NCI-H69 (cell line): ENCODE measurements at regions not wholly inside any gene's neighbourhood (a gene's known extent, or its start where the extent isn't known, plus 50 kb on each side); places are given as distances from the start of the nearest gene placed in this dataset.
"Not testable (repeated sequence)": the region's sequence is repeated elsewhere in the genome, so short reads cannot be mapped to it uniquely, and the experiment has no call there.

Experiments
- DNase-seq: peaks from one replicate; lab custom pipeline; 2025; lab: John Stamatoyannopoulos, UW

DNA sequence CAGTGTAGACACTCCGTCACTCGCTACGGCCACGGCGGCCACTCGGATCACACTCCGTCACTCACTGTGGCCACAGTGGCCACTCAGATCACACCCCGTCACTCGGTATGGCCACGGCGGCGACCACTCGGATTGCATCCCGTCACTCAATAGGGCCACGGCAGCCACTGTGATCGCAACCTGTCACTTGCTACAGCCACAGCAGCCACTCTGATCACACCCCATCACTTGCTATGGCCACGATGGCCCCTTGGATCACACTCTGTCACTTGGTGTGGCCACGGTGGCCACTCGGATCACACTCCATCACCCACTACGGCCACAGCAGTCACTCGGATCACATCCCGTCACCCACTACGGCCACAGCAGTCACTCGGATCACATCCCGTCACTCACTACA lies 175.3 kb downstream of the LAT start:
- not testable (repeated sequence) for DNase-seq

GRCh38 chr16:29159603-29160002 lies 174.8 kb downstream of the LAT start:
- not testable (repeated sequence) for DNase-seq

DNA sequence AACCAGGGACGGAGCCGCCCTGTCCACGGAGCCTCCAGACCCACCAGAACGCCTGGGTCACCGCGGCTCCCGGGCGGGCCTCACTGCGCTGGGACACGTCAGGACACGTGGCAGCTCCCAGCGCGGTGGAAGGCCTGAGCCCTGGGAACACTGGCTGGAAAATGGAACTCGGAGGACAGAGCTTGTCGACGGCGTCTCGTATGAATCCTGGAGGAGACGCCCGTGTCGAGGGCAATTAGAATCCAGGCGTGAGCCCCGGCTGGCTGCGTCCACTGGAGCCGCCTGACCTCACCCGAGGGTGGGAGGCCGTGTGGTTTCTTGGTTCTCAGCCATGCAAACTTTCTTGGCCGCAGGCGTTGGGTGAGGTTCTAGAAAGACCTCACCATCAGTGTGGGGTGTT lies 173.9 kb downstream of the LAT start:
- no peak for DNase-seq

- DNase-seq, result not testable (repeated sequence)
These were observed 173.4 kb downstream of the LAT start for GRCh38 chr16:29158031-29158784.

GRCh38 chr16:29157051-29157923 lies 172.4 kb downstream of the LAT start:
- not testable (repeated sequence) for DNase-seq

GRCh38 chr16:29156511-29156910 lies 171.7 kb downstream of the LAT start:
- no peak for DNase-seq

DNA sequence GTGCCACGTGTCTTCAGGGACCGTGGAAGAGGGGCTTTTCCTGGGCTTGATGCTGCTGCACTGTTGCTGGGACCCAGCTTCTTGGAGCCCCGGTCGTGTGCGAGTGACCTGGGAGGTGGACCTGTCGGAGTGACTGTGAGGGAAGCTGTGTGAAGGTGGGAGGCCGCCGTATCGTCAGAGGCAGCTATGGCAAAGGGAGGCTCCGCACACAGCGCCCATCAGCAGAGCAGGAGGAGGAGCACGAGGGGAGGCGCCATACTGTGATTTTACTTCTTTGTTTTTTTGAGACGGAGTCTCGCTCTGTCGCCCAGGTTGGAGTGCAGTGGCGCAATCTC lies 171.0 kb downstream of the LAT start:
- not testable (repeated sequence) for DNase-seq

- not testable (repeated sequence) for DNase-seq
These were observed 170.4 kb downstream of the LAT start for GRCh38 chr16:29155131-29155865.

GRCh38 chr16:29154676-29155121 lies 169.8 kb downstream of the LAT start:
- DNase-seq, result no peak

- no peak for DNase-seq
These were observed 169.2 kb downstream of the LAT start for GRCh38 chr16:29154088-29154487.

GRCh38 chr16:29153307-29153706 lies 168.5 kb downstream of the LAT start:
- not testable (repeated sequence) for DNase-seq

- not testable (repeated sequence) for DNase-seq
These were observed 167.7 kb downstream of the LAT start for GRCh38 chr16:29152544-29153031.

DNA sequence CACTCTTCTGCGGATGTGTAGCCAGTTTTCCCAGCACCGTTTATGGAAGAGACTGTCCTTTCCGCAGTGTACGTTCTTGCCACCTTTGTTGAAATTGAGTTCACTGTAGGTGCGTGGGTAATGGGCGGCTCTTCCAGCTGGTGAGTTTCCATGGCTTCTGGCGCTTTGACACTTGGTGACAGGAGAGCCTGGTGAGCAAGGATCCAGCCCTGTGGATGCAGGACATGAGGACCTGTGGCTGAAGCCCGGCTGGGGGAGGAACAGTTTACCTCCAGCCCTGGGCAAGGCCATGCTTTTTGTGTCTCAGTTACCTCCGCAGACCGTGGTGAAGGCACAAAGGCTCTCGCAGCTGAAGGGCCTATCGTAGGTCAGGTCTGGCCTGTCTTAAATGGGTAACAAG lies 166.5 kb downstream of the LAT start:
- no peak for DNase-seq

- DNase-seq, result not testable (repeated sequence)
These were observed 165.1 kb downstream of the LAT start for GRCh38 chr16:29149912-29150311.

DNA sequence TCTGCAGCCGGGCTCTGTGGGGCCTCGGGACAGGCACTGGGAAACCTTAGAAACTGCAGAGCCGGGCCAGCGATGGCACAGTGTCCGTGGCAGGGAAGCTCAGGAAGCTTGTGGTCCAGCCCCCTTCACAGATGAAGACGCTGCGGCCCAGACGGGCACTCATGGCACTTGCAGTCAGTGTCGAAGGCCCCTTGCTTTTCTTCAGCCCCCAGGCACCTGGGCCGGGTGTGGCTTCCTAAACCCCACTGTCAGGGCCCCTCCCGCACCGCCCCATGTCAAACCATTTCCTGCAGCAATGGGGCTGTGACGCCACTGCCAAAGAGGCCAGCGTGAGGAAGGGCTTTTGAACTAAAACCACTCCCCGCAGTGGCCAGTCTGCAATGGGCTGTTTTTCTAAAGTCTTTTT lies 164.0 kb downstream of the LAT start:
- no peak for DNase-seq

- no peak for DNase-seq
These were observed 163.4 kb downstream of the LAT start for GRCh38 chr16:29148131-29148691.

DNA sequence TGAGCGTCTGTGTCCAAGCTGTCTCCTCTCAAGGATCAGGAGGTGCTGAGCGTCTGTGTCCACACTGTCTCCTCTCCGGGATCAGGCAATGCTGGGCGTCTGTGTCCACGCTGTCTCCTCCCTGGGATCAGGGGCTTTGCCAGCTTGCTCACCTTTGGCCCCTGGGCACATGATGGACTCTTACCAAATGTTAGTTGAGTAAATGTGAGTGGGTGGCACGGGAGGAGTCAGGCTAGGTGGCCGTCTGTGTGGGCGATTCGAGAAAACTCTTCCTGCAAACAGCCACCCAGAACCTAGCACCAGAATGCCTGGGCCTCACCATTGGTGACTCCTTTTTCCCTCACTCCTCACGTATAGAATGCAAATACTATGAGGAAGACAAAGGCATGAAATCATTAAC lies 162.9 kb downstream of the LAT start:
- DNase-seq, result not testable (repeated sequence)

DNA sequence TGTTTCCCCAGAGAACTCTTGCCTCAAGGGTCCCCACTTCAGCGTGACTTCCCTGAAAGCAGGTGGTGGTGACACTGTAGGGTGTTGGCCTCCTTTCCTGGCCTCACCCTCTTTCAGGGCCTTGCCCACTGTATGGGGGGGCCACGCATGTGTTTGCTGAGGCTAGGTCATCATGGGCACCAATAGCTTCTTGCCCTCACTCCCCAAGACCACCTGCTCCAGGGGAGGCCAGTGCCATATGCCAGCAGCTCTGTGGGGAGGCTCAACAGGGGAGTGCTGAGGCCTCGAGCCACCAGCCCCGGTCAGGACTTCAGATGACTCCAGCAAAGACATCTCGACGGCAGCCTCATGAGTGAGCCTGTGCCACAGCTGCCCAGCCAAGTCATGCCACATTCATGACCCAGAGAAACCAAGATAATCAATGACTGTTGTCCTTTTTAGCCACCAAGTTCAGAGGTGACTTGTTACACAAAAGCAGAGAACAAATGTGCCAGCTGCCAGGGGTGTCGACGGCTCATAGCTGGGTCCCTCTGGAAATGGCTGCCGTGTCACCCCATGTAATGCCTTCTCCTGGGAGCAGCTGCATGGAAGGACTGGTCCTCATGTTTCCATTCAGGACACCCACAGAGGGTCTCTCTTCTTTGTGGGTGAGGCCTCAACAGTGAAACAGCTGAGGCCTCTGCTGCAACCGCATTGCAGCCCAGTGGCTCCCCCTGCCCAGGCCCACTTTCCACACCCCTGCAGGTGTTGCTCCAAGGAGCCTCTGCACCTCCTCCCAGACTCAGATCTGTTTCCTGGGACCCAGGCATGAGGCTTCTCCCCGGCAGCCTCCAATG lies 162.2 kb downstream of the LAT start:
- not testable (repeated sequence) for DNase-seq

- no peak for DNase-seq
These were observed 161.4 kb downstream of the LAT start for GRCh38 chr16:29146266-29146665.

- DNase-seq, result not testable (repeated sequence)
These were observed 160.8 kb downstream of the LAT start for GRCh38 chr16:29145486-29146225.
